CD14-positive monocyte (primary cell): ENCODE measurements at regions not wholly inside any gene's neighbourhood (a gene's known extent, or its start where the extent isn't known, plus 50 kb on each side); places are given as distances from the start of the nearest gene placed in this dataset.

Experiments used
- DNase-seq, 3 donors: peaks; one replicate each; pipeline ENCODE4 v3.0.0-alpha.2; 2011 to 2022
- H2AFZ ChIP-seq: 2 replicates; pipeline ENCODE4 v1.6.0; 2012; ENCODE audit warnings: mild to moderate bottlenecking, low read depth, low read length, inconsistent platforms; ENCODE audit not compliant: insufficient read depth, poor library complexity, severe bottlenecking
- H3K27ac ChIP-seq, 2 donors: 1 replicate in 1 of 2; 2 replicates in 1 of 2; pipeline ENCODE4 v1.5.1; 2012 to 2013; ENCODE audit warnings: low read length in 2 of 2, control low read depth in 1 of 2, inconsistent platforms in 1 of 2, low read depth in 1 of 2, mild to moderate bottlenecking in 1 of 2
- H3K27me3 ChIP-seq, 2 donors: one replicate each; pipeline versions ENCODE4 v1.6.0 to v1.6.1; 2011 to 2013; ENCODE audit warnings: low read length in 2 of 2; ENCODE audit not compliant: control insufficient read depth in 2 of 2, insufficient read depth in 2 of 2
- H3K36me3 ChIP-seq, 2 donors: replicated peaks in 1 of 2; 1 replicate in 1 of 2; 2 replicates in 1 of 2; pipeline versions ENCODE4 v1.5.1 to v1.6.1; 2012 to 2013; ENCODE audit warnings: low read length in 2 of 2, control low read depth in 1 of 2, inconsistent platforms in 1 of 2, mild to moderate bottlenecking in 1 of 2; ENCODE audit not compliant: insufficient read depth in 2 of 2, control insufficient read depth in 1 of 2
- H3K4me1 ChIP-seq, 2 donors: 1 replicate in 1 of 2; 2 replicates in 1 of 2; pipeline versions ENCODE4 v1.5.1 to v1.6.1; 2012 to 2013; ENCODE audit warnings: low read length in 2 of 2, control low read depth in 1 of 2, inconsistent platforms in 1 of 2, mild to moderate bottlenecking in 1 of 2, moderate library complexity in 1 of 2; ENCODE audit not compliant: insufficient read depth in 2 of 2, control insufficient read depth in 1 of 2
- H3K4me2 ChIP-seq: replicated peaks from 2 replicates; pipeline ENCODE3; 2012; ENCODE audit warnings: low read length, moderate library complexity, mild to moderate bottlenecking; ENCODE audit not compliant: poor library complexity, severe bottlenecking; ENCODE audit errors: extremely low read depth
- H3K4me3 ChIP-seq, 3 experiments: fragments of 200-600 bp in 1 of 3; sonication (generic) in 1 of 3; replicated peaks in 1 of 3; 1 replicate in 2 of 3; 2 replicates in 1 of 3; pipeline ENCODE4 v1.5.1; 2011 to 2013; ENCODE audit warnings: low read length in 3 of 3, mild to moderate bottlenecking in 3 of 3, control low read depth in 2 of 3, low read depth in 2 of 3, inconsistent platforms in 1 of 3, moderate library complexity in 1 of 3
- H3K79me2 ChIP-seq: 2 replicates; pipeline ENCODE4 v1.6.0; 2012; ENCODE audit warnings: mild to moderate bottlenecking, control low read depth, inconsistent platforms, low read length, moderate library complexity; ENCODE audit not compliant: insufficient read depth
- H3K9ac ChIP-seq: 2 replicates; pipeline ENCODE4 v1.6.0; 2017; ENCODE audit warnings: low read length, mild to moderate bottlenecking; ENCODE audit not compliant: insufficient read depth, poor library complexity, severe bottlenecking
- H3K9me3 ChIP-seq, 2 donors: replicated peaks in 1 of 2; 1 replicate in 1 of 2; 2 replicates in 1 of 2; pipeline versions ENCODE4 v1.5.1 to v1.6.1; 2012 to 2013; ENCODE audit warnings: low read length in 2 of 2, control low read depth in 1 of 2; ENCODE audit not compliant: control insufficient read depth in 1 of 2, insufficient read depth in 1 of 2
- H4K20me1 ChIP-seq: 2 replicates; pipeline ENCODE4 v1.6.0; 2012; ENCODE audit warnings: mild to moderate bottlenecking, low read length, control low read depth, moderate library complexity; ENCODE audit not compliant: insufficient read depth
- H3K27ac Mint-ChIP-seq, 7 donors: one replicate each; pipeline ENCODE4 v1.8.0; 2020; ENCODE audit warnings: mild to moderate bottlenecking in 7 of 7, mixed read lengths in 7 of 7, moderate library complexity in 6 of 7, inconsistent platforms in 2 of 7
- H3K27me3 Mint-ChIP-seq, 3 donors: one replicate each; pipeline ENCODE4 v1.8.0; 2021 to 2022; ENCODE audit warnings: low read depth in 3 of 3, mild to moderate bottlenecking in 3 of 3, mixed read lengths in 3 of 3, moderate library complexity in 3 of 3, inconsistent platforms in 1 of 3
- H3K36me3 Mint-ChIP-seq, 2 donors: one replicate each; pipeline ENCODE4 v1.8.0; 2020; ENCODE audit warnings: mixed read lengths in 2 of 2, inconsistent platforms in 1 of 2, mild to moderate bottlenecking in 1 of 2
- H3K4me1 Mint-ChIP-seq: one replicate; pipeline ENCODE4 v1.8.0; 2020; ENCODE audit warnings: mild to moderate bottlenecking, mixed read lengths
- H3K4me3 Mint-ChIP-seq, 2 donors: one replicate each; pipeline ENCODE4 v1.8.0; 2020; ENCODE audit warnings: mild to moderate bottlenecking in 2 of 2, mixed read lengths in 2 of 2, moderate library complexity in 1 of 2
- H3K9me3 Mint-ChIP-seq, 7 donors: one replicate each; pipeline ENCODE4 v1.8.0; 2020 to 2022; ENCODE audit warnings: mixed read lengths in 7 of 7, mild to moderate bottlenecking in 6 of 7, moderate library complexity in 6 of 7, inconsistent platforms in 2 of 7
- CTCF ChIP-seq: fragments of 200-600 bp; IDR thresholded peaks from one replicate; pipeline ENCODE4 v1.8.0; 2022; ENCODE audit warnings: antibody characterized with exemption, mild to moderate bottlenecking
- WGBS: methylation state at CpG from one replicate; pipeline ENCODE4 v1.1.5; 2013; ENCODE audit warnings: missing lambda C conversion rate; ENCODE audit not compliant: insufficient coverage; 5-methylcytosine and 5-hydroxymethylcytosine counted together
- intact Hi-C, 2 donors: fragments of 100-400 bp; cut with micrococcal nuclease; formaldehyde crosslinking; loops; one replicate each; pipeline versions ENCODE4 v1.15.0 to v1.15.1; 2023

- H3K4me3 Mint-ChIP-seq: no peak overlapping the region
- no peak overlapping the region for H2AFZ ChIP-seq
- intact Hi-C loops: no loop called here
Measured at GRCh38 chr2:83933749-83934148, 525.3 kb downstream of the SUCLG1 start.

GRCh38 chr2:83923531-83923930 lies 535.5 kb downstream of the SUCLG1 start:
- Mint-ChIP-seq H3K27ac (no peak overlapping the region), H3K4me1 (no peaks in the 10 kb centered on the region), H3K27me3 (no peaks in the 10 kb centered on the region), H3K4me3 (no peak overlapping the region), H3K36me3 (no peaks in the 10 kb centered on the region), H3K9me3 (peaks cover 0 to 3% (median 0%) of the 10 kb centered on the region in 7 donors)
- Histone ChIP-seq H3K9me3 (no peaks in the 10 kb centered on the region), H3K79me2 (no peaks in the 10 kb centered on the region), H3K36me3 (no peaks in the 10 kb centered on the region), H3K9ac (no peak overlapping the region), H3K4me3 (no peak overlapping the region), H3K4me1 (no peaks in the 10 kb centered on the region), H4K20me1 (no peaks in the 10 kb centered on the region), H3K4me2 (no peak overlapping the region), H2AFZ (no peak overlapping the region), H3K27ac (no peak overlapping the region), H3K27me3 (no peaks in the 10 kb centered on the region)
- intact Hi-C loops: no loop called here
- DNase-seq: no peak
- 87% methylated on average over 2 of the region's 2 CpGs for WGBS
- no peak for TF ChIP-seq CTCF

More at GRCh38 chr2:83933749-83934148, 525.3 kb downstream of the SUCLG1 start:
- Mint-ChIP-seq H3K4me1 (no peaks in the 10 kb centered on the region), H3K27me3 (peaks cover 0 to 2% (median 0%) of the 10 kb centered on the region in 3 donors), H3K36me3 (no peaks in the 10 kb centered on the region), H3K27ac (no peak overlapping the region), H3K9me3 (peaks cover 0 to 4% (median 2%) of the 10 kb centered on the region in 7 donors)
- WGBS: no CpG with 5 or more reads among the region's 2 CpGs
- Histone ChIP-seq H3K4me2 (no peak overlapping the region), H3K27ac (no peak overlapping the region), H3K9ac (no peak overlapping the region), H3K27me3 (no peaks in the 10 kb centered on the region), H4K20me1 (no peaks in the 10 kb centered on the region), H3K79me2 (no peaks in the 10 kb centered on the region), H3K4me3 (no peak overlapping the region), H3K4me1 (no peaks in the 10 kb centered on the region), H3K36me3 (no peaks in the 10 kb centered on the region), H3K9me3 (no peaks in the 10 kb centered on the region)
- no peak for TF ChIP-seq CTCF
- no peak for DNase-seq
